SU-DHL-6 (cell line): ENCODE measurements at regions not wholly inside any gene's neighbourhood (a gene's known extent, or its start where the extent isn't known, plus 50 kb on each side); places are given as distances from the start of the nearest gene placed in this dataset.
A peak's percentile ranks its signal among the peaks of the same experiment; 100 is the strongest.

ENCODE experiments used
- H2AFZ ChIP-seq: fragments of 200-600 bp; sonication (generic); 2 replicates; pipeline ENCODE4 v1.6.1; 2014; ENCODE audit warnings: low read depth, mild to moderate bottlenecking, moderate library complexity, mixed read lengths, antibody characterized with exemption, low read length; ENCODE audit not compliant: severe bottlenecking
- H3F3A ChIP-seq: fragments of 200-600 bp; shearing (Covaris generic); 2 replicates; pipeline ENCODE4 v1.6.0; 2016; ENCODE audit warnings: antibody characterized with exemption, mild to moderate bottlenecking; ENCODE audit not compliant: insufficient read depth
- H3K27ac ChIP-seq: fragments of 200-600 bp; sonication (generic); 2 replicates; pipeline ENCODE4 v1.5.1; 2016; ENCODE audit warnings: low read depth, mild to moderate bottlenecking, low read length, moderate library complexity, mixed read lengths
- H3K27me3 ChIP-seq: fragments of 200-600 bp; sonication (generic), shearing (Covaris generic); 2 replicates; pipeline ENCODE4 v1.6.0; 2014; ENCODE audit warnings: mild to moderate bottlenecking, low read length
- H3K36me3 ChIP-seq: fragments of 200-600 bp; sonication (generic); 2 replicates; pipeline ENCODE4 v1.6.1; 2014; ENCODE audit warnings: mild to moderate bottlenecking, low read length, mixed read lengths
- H3K4me2 ChIP-seq: fragments of 300-600, 200-600 bp; shearing (Covaris generic), sonication (generic); 2 replicates; pipeline ENCODE4 v1.6.0; 2014; ENCODE audit warnings: low read length, low read depth, mild to moderate bottlenecking; ENCODE audit not compliant: poor library complexity, severe bottlenecking
- H3K4me3 ChIP-seq: fragments of 200-600 bp; sonication (generic); 2 replicates; pipeline ENCODE4 v1.5.1; 2014; ENCODE audit warnings: antibody characterized with exemption, low read length, mild to moderate bottlenecking, mixed read lengths; ENCODE audit not compliant: insufficient read depth, poor library complexity, severe bottlenecking
- H3K79me2 ChIP-seq: fragments of 200-600 bp; sonication (generic); 2 replicates; pipeline ENCODE4 v1.6.1; 2014; ENCODE audit warnings: mild to moderate bottlenecking, low read length, moderate library complexity; ENCODE audit not compliant: insufficient read depth
- H3K9ac ChIP-seq: fragments of 200-600 bp; sonication (generic); 2 replicates; pipeline ENCODE4 v1.7.0; 2014; ENCODE audit warnings: mild to moderate bottlenecking, low read length
- H3K9me2 ChIP-seq: fragments of 200-600 bp; sonication (generic); replicated peaks from 2 replicates; pipeline ENCODE4 v1.6.1; 2014; ENCODE audit warnings: low read length; ENCODE audit not compliant: insufficient read depth
- H3K9me3 ChIP-seq: fragments of 200-600 bp; sonication (generic); 2 replicates; pipeline ENCODE4 v1.6.1; 2014; ENCODE audit warnings: low read length, mixed read lengths; ENCODE audit not compliant: insufficient read depth
- H4K20me1 ChIP-seq: fragments of 200-600 bp; sonication (generic); 2 replicates; pipeline ENCODE4 v1.6.1; 2014; ENCODE audit warnings: low read depth, mild to moderate bottlenecking, antibody characterized with exemption, low read length, moderate library complexity, mixed read lengths
- EZH2phosphoT487 ChIP-seq: fragments of 200-600 bp; sonication (generic), shearing (Covaris generic); conservative IDR thresholded peaks from 2 replicates; pipeline ENCODE4 v1.6.1; 2018; ENCODE audit warnings: mild to moderate bottlenecking, antibody characterized with exemption, low read length, moderate library complexity, mixed read lengths
- TF ChIP-seq, protein P1 (sequence below): fragments of 200-600 bp; sonication (generic); IDR thresholded peaks from one replicate; pipeline ENCODE4 v1.5.1; 2017; ENCODE audit warnings: antibody characterized with exemption, mild to moderate bottlenecking, low read length, moderate library complexity; ENCODE audit not compliant: insufficient read depth, poor library complexity, severe bottlenecking

DNA sequence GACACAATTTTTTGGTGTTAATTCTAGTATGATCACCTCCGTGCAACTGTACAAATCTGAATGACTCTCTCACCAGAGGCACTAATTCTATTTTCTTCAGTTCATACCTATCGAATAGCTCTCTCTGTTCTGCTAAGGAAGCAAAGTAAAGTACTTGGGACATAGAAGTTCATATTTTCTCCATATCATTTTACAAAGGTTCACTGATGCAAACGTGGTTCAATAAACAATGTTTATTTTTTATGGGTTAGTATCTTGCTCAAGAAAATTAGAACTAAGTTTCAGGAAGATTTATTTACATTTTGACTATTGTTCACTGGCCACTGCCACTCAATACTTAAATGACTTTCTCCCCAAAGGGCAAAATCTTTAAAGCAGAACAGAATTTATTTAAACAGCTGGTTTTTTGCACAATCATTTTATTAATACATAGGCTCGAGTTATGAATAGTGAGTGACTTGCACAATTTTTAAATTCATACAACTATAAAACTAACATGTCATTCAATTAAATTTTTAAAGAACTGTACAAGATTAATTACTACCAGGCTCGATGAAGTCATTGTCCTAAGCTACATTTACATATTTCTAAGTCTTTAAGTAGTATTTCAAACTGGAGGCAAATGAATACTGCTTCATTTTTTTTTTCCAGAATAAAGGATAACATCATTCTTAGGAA lies 255.8 kb downstream of the C16orf95 start:
- no peak overlapping the region for H3K4me2 ChIP-seq
- H3K9me2 ChIP-seq = no peaks in the 10 kb centered on the region
- H3K9me3 ChIP-seq = no peaks in the 10 kb centered on the region
- no peaks in the 10 kb centered on the region for H3F3A ChIP-seq
- no peak overlapping the region for H3K4me3 ChIP-seq
- no peaks in the 10 kb centered on the region for H3K79me2 ChIP-seq
- H3K27ac ChIP-seq = no peak overlapping the region
- no peaks in the 10 kb centered on the region for H3K36me3 ChIP-seq
- no peak overlapping the region for H3K9ac ChIP-seq
- no peaks in the 10 kb centered on the region for H3K27me3 ChIP-seq
- TF ChIP-seq, protein P1, sequence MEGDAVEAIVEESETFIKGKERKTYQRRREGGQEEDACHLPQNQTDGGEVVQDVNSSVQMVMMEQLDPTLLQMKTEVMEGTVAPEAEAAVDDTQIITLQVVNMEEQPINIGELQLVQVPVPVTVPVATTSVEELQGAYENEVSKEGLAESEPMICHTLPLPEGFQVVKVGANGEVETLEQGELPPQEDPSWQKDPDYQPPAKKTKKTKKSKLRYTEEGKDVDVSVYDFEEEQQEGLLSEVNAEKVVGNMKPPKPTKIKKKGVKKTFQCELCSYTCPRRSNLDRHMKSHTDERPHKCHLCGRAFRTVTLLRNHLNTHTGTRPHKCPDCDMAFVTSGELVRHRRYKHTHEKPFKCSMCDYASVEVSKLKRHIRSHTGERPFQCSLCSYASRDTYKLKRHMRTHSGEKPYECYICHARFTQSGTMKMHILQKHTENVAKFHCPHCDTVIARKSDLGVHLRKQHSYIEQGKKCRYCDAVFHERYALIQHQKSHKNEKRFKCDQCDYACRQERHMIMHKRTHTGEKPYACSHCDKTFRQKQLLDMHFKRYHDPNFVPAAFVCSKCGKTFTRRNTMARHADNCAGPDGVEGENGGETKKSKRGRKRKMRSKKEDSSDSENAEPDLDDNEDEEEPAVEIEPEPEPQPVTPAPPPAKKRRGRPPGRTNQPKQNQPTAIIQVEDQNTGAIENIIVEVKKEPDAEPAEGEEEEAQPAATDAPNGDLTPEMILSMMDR = no peak
- no peak for TF ChIP-seq EZH2phosphoT487
- H2AFZ ChIP-seq = no peak overlapping the region
- H4K20me1 ChIP-seq = no peaks in the 10 kb centered on the region

DNA sequence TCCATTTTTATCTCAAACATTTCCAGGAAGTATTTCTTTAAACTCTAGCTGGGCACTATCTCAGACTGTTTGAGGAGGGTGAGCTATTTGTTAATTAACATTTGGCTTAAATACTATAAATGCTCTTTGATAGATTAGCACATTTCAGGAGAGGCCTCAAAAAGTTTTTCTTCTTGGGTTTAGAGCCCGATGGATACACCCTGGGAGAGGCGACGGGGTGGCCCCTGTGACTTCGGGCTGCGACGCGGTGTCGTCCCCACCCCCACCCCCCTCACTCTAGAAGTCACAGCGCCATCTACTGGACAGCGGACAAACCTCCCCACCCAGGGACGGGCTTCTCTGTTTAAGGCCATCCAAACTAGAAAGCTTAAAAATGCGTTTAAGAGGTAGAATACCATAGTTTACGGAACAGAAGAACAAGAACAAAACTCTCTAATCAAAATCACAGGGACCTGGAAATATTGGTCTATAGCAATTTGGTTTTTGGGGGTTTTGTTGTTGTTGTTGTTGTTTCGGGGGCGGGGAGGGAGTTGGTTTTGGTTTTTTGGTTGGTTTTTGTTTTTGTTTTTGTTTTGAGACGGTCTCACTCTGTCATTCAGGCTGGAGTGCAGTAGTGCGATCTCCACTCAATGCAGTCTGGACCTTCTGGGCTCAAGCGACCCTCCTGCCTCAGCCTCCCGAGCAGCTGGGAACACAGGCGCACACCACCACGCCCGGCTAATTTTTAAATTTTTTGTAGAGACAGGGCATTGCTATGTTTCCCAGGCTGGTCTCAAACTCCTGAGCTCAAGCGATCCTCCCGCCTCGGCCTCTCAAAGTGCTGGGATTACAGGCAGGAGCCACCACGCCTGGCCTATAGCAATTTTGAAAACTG lies 254.4 kb downstream of the C16orf95 start:
- Histone ChIP-seq H3K36me3 (no peaks in the 10 kb centered on the region), H3F3A (no peaks in the 10 kb centered on the region), H3K4me3 (no peak overlapping the region), H3K27me3 (no peaks in the 10 kb centered on the region), H3K9me3 (no peaks in the 10 kb centered on the region), H3K4me2 (no peak overlapping the region), H3K79me2 (no peaks in the 10 kb centered on the region), H4K20me1 (no peaks in the 10 kb centered on the region), H3K27ac (no peak overlapping the region), H3K9me2 (no peaks in the 10 kb centered on the region), H3K9ac (no peak overlapping the region), H2AFZ (no peak overlapping the region)
- TF ChIP-seq, protein P1 = peak; percentile 87
- no peak for TF ChIP-seq EZH2phosphoT487

DNA sequence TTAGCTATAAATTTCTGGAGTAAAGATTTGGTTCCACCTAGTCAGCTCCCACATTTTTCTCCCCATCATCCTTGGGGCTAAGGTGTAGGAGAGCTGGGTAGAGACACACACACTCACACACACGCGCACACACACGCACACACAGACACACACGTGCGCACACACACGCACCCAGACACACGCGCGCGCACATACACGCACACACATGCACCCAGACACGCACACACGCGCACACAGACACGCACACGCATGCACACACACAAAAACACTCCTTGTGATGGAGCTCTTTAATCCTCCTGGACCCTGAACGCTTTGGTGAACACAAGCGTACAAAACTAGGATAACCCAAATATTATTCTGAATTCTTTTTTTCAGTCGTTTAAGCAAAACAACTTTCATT lies 253.6 kb downstream of the C16orf95 start:
- Histone ChIP-seq H3K9me2 (no peaks in the 10 kb centered on the region), H3K36me3 (no peaks in the 10 kb centered on the region), H3F3A (no peaks in the 10 kb centered on the region), H2AFZ (no peak overlapping the region), H3K9ac (no peak overlapping the region), H3K27ac (no peak overlapping the region), H3K4me3 (no peak overlapping the region), H3K4me2 (no peak overlapping the region), H3K27me3 (no peaks in the 10 kb centered on the region), H3K79me2 (no peaks in the 10 kb centered on the region), H4K20me1 (no peaks in the 10 kb centered on the region), H3K9me3 (no peaks in the 10 kb centered on the region)
- TF ChIP-seq EZH2phosphoT487 = no peak
- TF ChIP-seq, protein P1 = no peak
